Neural cell (in vitro differentiated cells): ENCODE measurements at regions not wholly inside any gene's neighbourhood (a gene's known extent, or its start where the extent isn't known, plus 50 kb on each side); places are given as distances from the start of the nearest gene placed in this dataset.

Experiments
- H2AFZ ChIP-seq: fragments of 200-600, 300-800 bp; sonication (generic), shearing (Covaris generic); 2 replicates; pipeline ENCODE4 v1.6.0; 2014; ENCODE audit warnings: low read depth, mild to moderate bottlenecking, antibody characterized with exemption, low read length, moderate library complexity
- H3F3A ChIP-seq: fragments of 200-600 bp; shearing (Covaris generic); 2 replicates; pipeline ENCODE4 v1.6.1; 2016; ENCODE audit warnings: mild to moderate bottlenecking, moderate library complexity, mixed read lengths, antibody characterized with exemption, low read length; ENCODE audit not compliant: insufficient read depth, poor library complexity, severe bottlenecking
- H3K27ac ChIP-seq: fragments of 200-600, 300-800 bp; sonication (generic), shearing (Covaris generic); 2 replicates; pipeline ENCODE4 v1.5.1; 2014; ENCODE audit warnings: mild to moderate bottlenecking, low read length, moderate library complexity
- H3K27me3 ChIP-seq: fragments of 300-800, 200-600 bp; sonication (generic), shearing (Covaris generic); 2 replicates; pipeline ENCODE4 v1.6.0; 2014; ENCODE audit warnings: mild to moderate bottlenecking, low read depth, low read length, moderate library complexity; ENCODE audit not compliant: insufficient read depth
- H3K36me3 ChIP-seq: fragments of 300-800, 200-600 bp; sonication (generic), shearing (Covaris generic); 2 replicates; pipeline ENCODE4 v1.5.1; 2014; ENCODE audit warnings: mild to moderate bottlenecking, antibody characterized with exemption, low read length, moderate library complexity; ENCODE audit not compliant: insufficient read depth
- H3K4me2 ChIP-seq: fragments of 300-800, 200-600 bp; sonication (generic), shearing (Covaris generic); 2 replicates; pipeline ENCODE4 v1.6.0; 2014; ENCODE audit warnings: mild to moderate bottlenecking, low read length
- H3K4me3 ChIP-seq: fragments of 300-800, 200-600 bp; sonication (generic), shearing (Covaris generic); 2 replicates; pipeline ENCODE4 v1.5.1; 2014; ENCODE audit warnings: mild to moderate bottlenecking, low read length, moderate library complexity
- H3K79me2 ChIP-seq: fragments of 200-600 bp; shearing (Covaris generic); replicated peaks from 2 replicates; pipeline ENCODE4 v1.6.0; 2014; ENCODE audit warnings: mild to moderate bottlenecking, low read length, moderate library complexity; ENCODE audit not compliant: insufficient read depth
- H3K9ac ChIP-seq: fragments of 300-800, 200-600 bp; sonication (generic), shearing (Covaris generic); 2 replicates; pipeline ENCODE4 v1.6.1; 2016; ENCODE audit warnings: mild to moderate bottlenecking, low read length, mixed read lengths
- H3K9me2 ChIP-seq: fragments of 200-600 bp; shearing (Covaris generic); 2 replicates; pipeline ENCODE4 v1.6.1; 2016; ENCODE audit warnings: mild to moderate bottlenecking, low read length, mixed read lengths; ENCODE audit not compliant: insufficient read depth
- H3K9me3 ChIP-seq: fragments of 200-600, 300-800 bp; sonication (generic), shearing (Covaris generic); 2 replicates; pipeline ENCODE4 v1.6.1; 2016; ENCODE audit warnings: mild to moderate bottlenecking, mixed run types, low read length, moderate library complexity, mixed read lengths
- H4K20me1 ChIP-seq: fragments of 200-600 bp; shearing (Covaris generic); 2 replicates; pipeline ENCODE4 v1.6.1; 2016; ENCODE audit warnings: mild to moderate bottlenecking, mixed run types; ENCODE audit not compliant: insufficient read depth
- CTCF ChIP-seq: fragments of 450-650 bp; IDR thresholded peaks from 2 replicates; pipeline ENCODE4 v1.5.1; 2014; ENCODE audit warnings: antibody characterized with exemption, mild to moderate bottlenecking, moderate library complexity; ENCODE audit not compliant: poor library complexity, severe bottlenecking
- EP300 ChIP-seq: fragments of 450-650 bp; conservative IDR thresholded peaks from 2 replicates; pipeline ENCODE4 v1.6.1; 2014; ENCODE audit warnings: antibody characterized with exemption, mild to moderate bottlenecking, moderate library complexity; ENCODE audit not compliant: poor library complexity, severe bottlenecking
- EZH2 ChIP-seq: fragments of 200-600, 300-800 bp; shearing (Covaris generic), sonication (generic); IDR thresholded peaks from 2 replicates; pipeline ENCODE4 v1.6.1; 2014; ENCODE audit warnings: antibody characterized with exemption, low read length, borderline replicate concordance, mild to moderate bottlenecking; ENCODE audit not compliant: insufficient read depth, poor library complexity, severe bottlenecking
- MXI1 ChIP-seq: fragments of 450-650 bp; conservative IDR thresholded peaks from 2 replicates; pipeline ENCODE4 v1.6.1; 2014; ENCODE audit warnings: antibody characterized with exemption, mild to moderate bottlenecking; ENCODE audit not compliant: poor library complexity, severe bottlenecking
- POLR2AphosphoS5 ChIP-seq: IDR thresholded peaks from 2 replicates; pipeline ENCODE4 v1.6.1; 2012
- RAD21 ChIP-seq: fragments of 450-650 bp; conservative IDR thresholded peaks from 2 replicates; pipeline ENCODE4 v1.6.1; 2014; ENCODE audit warnings: antibody characterized with exemption, mild to moderate bottlenecking, moderate library complexity
- SMC3 ChIP-seq: fragments of 450-650 bp; conservative IDR thresholded peaks from 2 replicates; pipeline ENCODE4 v1.6.1; 2014; ENCODE audit warnings: antibody characterized with exemption, mild to moderate bottlenecking, moderate library complexity; ENCODE audit not compliant: poor library complexity
- TAF1 ChIP-seq: IDR thresholded peaks from 2 replicates; pipeline ENCODE4 v1.6.1; 2012; ENCODE audit warnings: low read depth
- TF ChIP-seq, protein P1 (sequence below): IDR thresholded peaks from 2 replicates; pipeline ENCODE4 v1.6.1; 2012; ENCODE audit warnings: borderline replicate concordance

DNA sequence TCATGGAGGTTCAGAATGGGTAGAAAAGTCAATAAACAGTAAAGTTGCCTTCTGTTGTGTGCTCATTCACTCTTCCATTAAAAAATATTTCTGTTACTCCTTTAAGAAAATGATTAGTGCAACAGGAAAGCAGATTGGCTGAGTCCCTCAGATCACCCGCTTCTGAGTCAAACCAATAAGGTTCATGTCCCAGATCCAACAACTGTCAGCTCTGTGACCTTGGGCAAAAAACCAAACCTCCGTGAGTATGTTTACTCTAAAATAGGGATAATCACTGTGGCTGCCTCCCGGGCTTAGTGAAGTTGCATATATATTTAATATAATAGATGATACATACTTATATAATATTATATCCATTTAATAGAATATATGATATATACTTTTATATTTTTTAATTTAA is 698.5 kb upstream of the RBFOX1 start:
- Histone ChIP-seq H3K9ac (no peak overlapping the region), H3K9me3 (no peaks in the 10 kb centered on the region)

DNA sequence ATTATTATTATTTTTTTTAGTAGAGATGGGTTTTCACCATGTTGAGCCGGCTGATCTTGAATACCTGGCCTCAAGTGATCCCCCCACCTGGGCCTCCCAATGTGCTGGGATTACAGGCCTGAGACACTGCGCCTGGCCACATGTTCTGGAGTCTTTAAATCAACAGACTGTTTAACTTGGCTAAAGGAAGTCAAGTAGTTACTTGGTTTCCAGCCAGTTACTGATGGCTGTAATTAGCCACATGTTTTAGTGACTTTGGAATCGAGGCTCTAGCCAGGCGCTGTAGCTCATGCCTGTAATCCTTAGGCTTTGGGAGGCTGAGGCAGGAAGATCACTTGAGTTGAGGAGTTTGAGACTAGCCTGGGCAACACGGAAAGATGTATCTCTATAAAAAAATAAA is 699.2 kb upstream of the RBFOX1 start:
- Histone ChIP-seq H3K27ac (no peak overlapping the region), H3K9me3 (no peaks in the 10 kb centered on the region), H3K4me3 (no peak overlapping the region), H3K36me3 (no peaks in the 10 kb centered on the region), H4K20me1 (no peaks in the 10 kb centered on the region), H3K27me3 (no peaks in the 10 kb centered on the region), H3K79me2 (no peaks in the 10 kb centered on the region), H3F3A (no peaks in the 10 kb centered on the region), H3K4me2 (no peak overlapping the region), H3K9ac (no peak overlapping the region), H2AFZ (no peak overlapping the region), H3K9me2 (no peaks in the 10 kb centered on the region)
- TF ChIP-seq RAD21: no peak
- TF ChIP-seq, protein P1, sequence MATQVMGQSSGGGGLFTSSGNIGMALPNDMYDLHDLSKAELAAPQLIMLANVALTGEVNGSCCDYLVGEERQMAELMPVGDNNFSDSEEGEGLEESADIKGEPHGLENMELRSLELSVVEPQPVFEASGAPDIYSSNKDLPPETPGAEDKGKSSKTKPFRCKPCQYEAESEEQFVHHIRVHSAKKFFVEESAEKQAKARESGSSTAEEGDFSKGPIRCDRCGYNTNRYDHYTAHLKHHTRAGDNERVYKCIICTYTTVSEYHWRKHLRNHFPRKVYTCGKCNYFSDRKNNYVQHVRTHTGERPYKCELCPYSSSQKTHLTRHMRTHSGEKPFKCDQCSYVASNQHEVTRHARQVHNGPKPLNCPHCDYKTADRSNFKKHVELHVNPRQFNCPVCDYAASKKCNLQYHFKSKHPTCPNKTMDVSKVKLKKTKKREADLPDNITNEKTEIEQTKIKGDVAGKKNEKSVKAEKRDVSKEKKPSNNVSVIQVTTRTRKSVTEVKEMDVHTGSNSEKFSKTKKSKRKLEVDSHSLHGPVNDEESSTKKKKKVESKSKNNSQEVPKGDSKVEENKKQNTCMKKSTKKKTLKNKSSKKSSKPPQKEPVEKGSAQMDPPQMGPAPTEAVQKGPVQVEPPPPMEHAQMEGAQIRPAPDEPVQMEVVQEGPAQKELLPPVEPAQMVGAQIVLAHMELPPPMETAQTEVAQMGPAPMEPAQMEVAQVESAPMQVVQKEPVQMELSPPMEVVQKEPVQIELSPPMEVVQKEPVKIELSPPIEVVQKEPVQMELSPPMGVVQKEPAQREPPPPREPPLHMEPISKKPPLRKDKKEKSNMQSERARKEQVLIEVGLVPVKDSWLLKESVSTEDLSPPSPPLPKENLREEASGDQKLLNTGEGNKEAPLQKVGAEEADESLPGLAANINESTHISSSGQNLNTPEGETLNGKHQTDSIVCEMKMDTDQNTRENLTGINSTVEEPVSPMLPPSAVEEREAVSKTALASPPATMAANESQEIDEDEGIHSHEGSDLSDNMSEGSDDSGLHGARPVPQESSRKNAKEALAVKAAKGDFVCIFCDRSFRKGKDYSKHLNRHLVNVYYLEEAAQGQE: no peak
- no peak for TF ChIP-seq EP300
- no peak for TF ChIP-seq TAF1
- no peak for TF ChIP-seq EZH2

More for the DNA sequence above, 698.5 kb upstream of the RBFOX1 start:
- Histone ChIP-seq H4K20me1 (no peaks in the 10 kb centered on the region), H3K27ac (no peak overlapping the region), H3K4me2 (no peak overlapping the region), H3K79me2 (no peaks in the 10 kb centered on the region), H3K27me3 (no peaks in the 10 kb centered on the region), H2AFZ (no peak overlapping the region), H3K36me3 (no peaks in the 10 kb centered on the region), H3K4me3 (no peak overlapping the region), H3F3A (no peaks in the 10 kb centered on the region), H3K9me2 (no peaks in the 10 kb centered on the region)
- TF ChIP-seq SMC3 (no peak), TAF1 (no peak), CTCF (no peak), POLR2AphosphoS5 (no peak), EZH2 (no peak)

DNA sequence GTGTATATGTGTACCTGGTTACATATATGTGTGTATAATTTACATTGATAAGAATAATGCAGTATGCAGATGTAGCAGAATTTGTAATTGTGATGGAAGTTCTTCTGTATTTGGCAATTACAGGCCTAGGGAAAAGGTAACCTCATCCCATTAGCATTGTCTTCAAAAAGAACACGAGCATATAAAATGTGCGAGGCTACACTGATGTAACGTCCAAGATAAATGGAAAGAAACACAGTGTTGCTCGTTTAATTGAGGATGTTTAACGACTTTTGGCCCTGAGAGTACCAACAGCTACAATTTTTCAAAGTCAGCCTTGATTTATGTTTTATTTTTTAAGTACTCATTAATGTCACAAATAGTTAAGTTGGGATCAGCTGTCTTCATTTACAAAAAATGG is 703.5 kb upstream of the RBFOX1 start:
- Histone ChIP-seq H3K9ac (no peak overlapping the region), H3K27ac (no peak overlapping the region), H4K20me1 (no peaks in the 10 kb centered on the region), H3K4me2 (no peak overlapping the region), H3K9me2 (no peaks in the 10 kb centered on the region), H3K4me3 (no peak overlapping the region), H3K36me3 (no peaks in the 10 kb centered on the region), H3F3A (no peaks in the 10 kb centered on the region), H3K79me2 (no peaks in the 10 kb centered on the region), H2AFZ (no peak overlapping the region), H3K9me3 (no peaks in the 10 kb centered on the region), H3K27me3 (no peaks in the 10 kb centered on the region)
- TF ChIP-seq, protein P1: no peak
- TF ChIP-seq POLR2AphosphoS5 (no peak), MXI1 (no peak), EZH2 (no peak), TAF1 (no peak), CTCF (no peak), EP300 (no peak), RAD21 (no peak), SMC3 (no peak)
